Fibroblast of villous mesenchyme (primary cell): ENCODE measurements at regions not wholly inside any gene's neighbourhood (a gene's known extent, or its start where the extent isn't known, plus 50 kb on each side); places are given as distances from the start of the nearest gene placed in this dataset.

Experiments used
- DNase-seq: peaks from one replicate; pipeline ENCODE4 v3.0.0-alpha.2; 2010; ENCODE audit warnings: low read depth
- H3K4me3 ChIP-seq: 2 replicates; pipeline ENCODE4 v1.5.1; 2011; ENCODE audit warnings: low read depth, mild to moderate bottlenecking, low read length
- CTCF ChIP-seq: IDR thresholded peaks from 2 replicates; pipeline ENCODE4 v1.5.1; 2012; ENCODE audit warnings: low read depth, mild to moderate bottlenecking, low read length; ENCODE audit not compliant: insufficient read depth

DNA sequence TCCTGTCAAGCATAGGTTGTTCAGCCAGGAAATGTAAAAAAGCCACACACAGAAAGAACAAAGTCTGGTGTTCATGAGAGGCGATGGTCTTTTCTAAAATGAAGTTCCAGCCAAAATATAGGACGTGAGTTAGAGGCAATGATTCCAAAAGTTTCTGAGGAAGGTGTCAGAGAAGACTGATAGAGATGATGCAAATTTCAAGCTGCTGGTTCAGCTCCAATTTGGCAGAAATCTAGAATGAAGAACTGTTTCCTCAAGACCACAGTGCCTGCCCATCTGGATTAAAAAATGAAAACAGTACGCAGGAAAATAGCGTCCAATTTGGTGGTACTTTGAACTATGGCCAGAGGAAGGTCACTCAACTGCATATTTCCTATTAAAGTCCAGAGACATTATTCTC is 672.9 kb downstream of the SQOR start:
- no peak for TF ChIP-seq CTCF
- DNase-seq, result no peak
- H3K4me3 ChIP-seq, result no peak overlapping the region

DNA sequence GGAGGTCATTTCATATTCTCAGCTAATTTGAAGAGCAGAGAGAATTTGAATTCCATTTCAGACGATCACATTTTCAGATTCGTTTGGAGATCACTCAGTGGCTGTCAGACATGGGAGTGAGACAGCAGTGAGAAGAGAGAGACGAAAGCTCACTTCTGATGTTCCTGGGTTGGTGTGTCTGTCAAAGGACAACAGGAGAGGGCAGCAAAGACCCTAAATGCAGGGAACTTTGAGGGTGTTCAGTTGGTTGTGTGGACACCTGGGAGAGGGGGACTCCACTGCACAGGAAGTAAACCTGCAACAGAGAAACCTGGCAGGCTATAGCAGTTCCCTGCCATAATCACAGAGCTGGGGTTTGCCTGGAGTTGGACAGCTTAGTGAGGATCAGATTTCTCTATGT is 675.1 kb downstream of the SQOR start:
- TF ChIP-seq CTCF, result no peak
- DNase-seq, result no peak
- H3K4me3 ChIP-seq, result no peak overlapping the region

DNA sequence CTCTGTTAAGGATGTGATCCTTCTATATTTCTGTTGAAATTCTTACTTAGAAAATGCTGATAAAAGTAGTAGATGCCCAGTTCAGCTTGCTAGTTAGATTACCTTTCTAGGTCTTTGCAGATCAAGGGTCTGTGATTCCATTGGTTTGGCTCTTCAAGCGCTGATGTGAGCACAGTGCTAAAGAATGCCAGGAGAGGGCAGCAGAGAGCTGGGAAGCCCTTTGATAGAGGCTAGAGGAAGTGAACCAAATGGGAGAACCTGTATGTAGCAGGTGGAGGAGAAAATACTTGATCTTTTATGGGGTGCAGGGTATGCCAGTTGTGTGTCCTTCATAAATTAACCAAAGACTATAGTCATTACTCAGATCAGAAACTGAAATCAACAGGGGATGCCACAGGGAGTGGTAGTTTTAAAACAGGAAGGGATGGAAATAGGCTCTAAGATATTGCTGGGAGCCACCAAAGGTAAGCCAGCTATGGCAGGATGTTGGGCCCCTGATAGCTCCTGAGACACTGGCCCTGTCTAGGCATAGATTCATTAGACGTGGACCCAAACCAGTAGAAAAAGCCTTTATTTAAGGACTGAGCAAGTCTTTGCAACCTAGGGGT is 677.4 kb downstream of the SQOR start:
- peak; percentile 90 for TF ChIP-seq CTCF
- no peak overlapping the region for H3K4me3 ChIP-seq
- peak; percentile 47 for DNase-seq

- no peak overlapping the region for H3K4me3 ChIP-seq
- no peak for TF ChIP-seq CTCF
- no peak for DNase-seq
Measured at GRCh38 chr15:46315434-46315833, 680.6 kb downstream of the SQOR start.

- TF ChIP-seq CTCF, result no peak
- no peak overlapping the region for H3K4me3 ChIP-seq
- DNase-seq, result no peak
Measured at GRCh38 chr15:46316024-46316423, 681.2 kb downstream of the SQOR start.

- H3K4me3 ChIP-seq, result no peak overlapping the region
- DNase-seq, result no peak
- no peak for TF ChIP-seq CTCF
Measured at GRCh38 chr15:46317029-46317428, 682.2 kb downstream of the SQOR start.

DNA sequence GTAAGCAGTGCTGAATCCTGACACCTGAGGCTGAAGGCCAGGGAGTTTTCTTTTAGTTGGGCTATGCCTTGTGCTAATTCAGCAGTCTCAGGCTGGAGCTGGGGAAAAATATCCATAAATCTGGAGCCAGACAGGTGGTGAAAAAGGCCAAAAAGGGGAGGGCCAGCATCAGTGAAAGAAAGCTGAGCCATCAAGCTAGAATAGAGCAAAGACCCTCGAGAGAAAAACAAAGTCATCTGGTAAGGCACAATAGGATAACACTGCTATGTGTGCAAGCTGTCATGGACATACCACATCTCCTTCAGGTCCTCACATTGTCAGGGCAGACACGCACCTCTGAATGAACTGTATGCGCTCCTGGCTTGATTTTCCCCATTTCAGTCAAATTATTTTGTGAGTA is 687.9 kb downstream of the SQOR start:
- H3K4me3 ChIP-seq, result no peak overlapping the region
- TF ChIP-seq CTCF, result no peak
- no peak for DNase-seq
